Lower leg skin (tissue), 4 donors: ENCODE measurements at regions not wholly inside any gene's neighbourhood (a gene's known extent, or its start where the extent isn't known, plus 50 kb on each side); places are given as distances from the start of the nearest gene placed in this dataset.

Experiments
- DNase-seq, 2 donors: peaks; one replicate each; pipeline ENCODE4 v3.0.0-alpha.2; 2019; ENCODE audit warnings: low spot score in 2 of 2
- H3K4me3 ChIP-seq: fragments of 200-600 bp; sonication (generic); 2 replicates; pipeline ENCODE4 v1.5.1; 2017; ENCODE audit warnings: mild to moderate bottlenecking, low read depth; ENCODE audit not compliant: poor library complexity, severe bottlenecking
- POLR2A ChIP-seq, 2 donors: fragments of 450-650 bp; IDR thresholded peaks; one replicate each; pipeline ENCODE4 v1.6.1; 2016 to 2017; ENCODE audit warnings: antibody characterized with exemption in 2 of 2, mild to moderate bottlenecking in 1 of 2, moderate library complexity in 1 of 2
- WGBS, 2 donors: methylation state at CpG; one replicate each; pipeline ENCODE4 v1.1.5; 2018; 5-methylcytosine and 5-hydroxymethylcytosine counted together
- intact Hi-C: fragments of 100-400 bp; cut with DNase I; formaldehyde crosslinking; loops from one replicate; pipeline ENCODE4 v1.15.0; 2023; ENCODE audit warnings: low total_unique reads
- TF ChIP-seq, protein P1 (sequence below), 3 donors: fragments of 450-650 bp; IDR thresholded peaks; one replicate each; pipeline ENCODE4 v1.5.1; 2016; ENCODE audit warnings: antibody characterized with exemption in 3 of 3, mild to moderate bottlenecking in 3 of 3, moderate library complexity in 2 of 3

DNA sequence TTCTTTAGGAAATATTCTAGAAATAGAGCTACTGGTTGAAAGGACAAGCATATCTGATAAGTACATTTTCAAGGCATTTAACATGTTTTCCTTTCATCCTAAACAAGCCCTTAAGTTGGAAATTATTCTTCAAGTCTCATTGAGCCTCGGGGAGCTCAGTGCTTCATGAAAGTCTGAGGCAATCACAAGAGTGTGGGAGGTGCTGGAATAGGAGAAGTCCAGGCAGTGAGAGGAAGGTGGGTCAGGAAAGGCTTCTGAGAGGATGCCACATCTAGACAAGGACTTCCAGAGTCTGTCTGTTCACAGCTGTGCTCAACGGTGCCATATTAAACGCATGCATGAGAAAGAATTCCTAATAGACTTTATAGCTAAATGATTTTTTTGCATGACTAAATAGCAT, 69.8 kb downstream of the CD83 start:
- WGBS, 2 donors: 60 to 71% methylated on average over 3 of the region's 3 CpGs
- TF ChIP-seq POLR2A (IDR thresholded peaks at IDR 0.05): no peak
- TF ChIP-seq, protein P1, sequence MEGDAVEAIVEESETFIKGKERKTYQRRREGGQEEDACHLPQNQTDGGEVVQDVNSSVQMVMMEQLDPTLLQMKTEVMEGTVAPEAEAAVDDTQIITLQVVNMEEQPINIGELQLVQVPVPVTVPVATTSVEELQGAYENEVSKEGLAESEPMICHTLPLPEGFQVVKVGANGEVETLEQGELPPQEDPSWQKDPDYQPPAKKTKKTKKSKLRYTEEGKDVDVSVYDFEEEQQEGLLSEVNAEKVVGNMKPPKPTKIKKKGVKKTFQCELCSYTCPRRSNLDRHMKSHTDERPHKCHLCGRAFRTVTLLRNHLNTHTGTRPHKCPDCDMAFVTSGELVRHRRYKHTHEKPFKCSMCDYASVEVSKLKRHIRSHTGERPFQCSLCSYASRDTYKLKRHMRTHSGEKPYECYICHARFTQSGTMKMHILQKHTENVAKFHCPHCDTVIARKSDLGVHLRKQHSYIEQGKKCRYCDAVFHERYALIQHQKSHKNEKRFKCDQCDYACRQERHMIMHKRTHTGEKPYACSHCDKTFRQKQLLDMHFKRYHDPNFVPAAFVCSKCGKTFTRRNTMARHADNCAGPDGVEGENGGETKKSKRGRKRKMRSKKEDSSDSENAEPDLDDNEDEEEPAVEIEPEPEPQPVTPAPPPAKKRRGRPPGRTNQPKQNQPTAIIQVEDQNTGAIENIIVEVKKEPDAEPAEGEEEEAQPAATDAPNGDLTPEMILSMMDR (IDR thresholded peaks at IDR 0.05): no peak
- intact Hi-C loops: no loop called here
- DNase-seq: no peak
- no peak overlapping the region for H3K4me3 ChIP-seq

DNA sequence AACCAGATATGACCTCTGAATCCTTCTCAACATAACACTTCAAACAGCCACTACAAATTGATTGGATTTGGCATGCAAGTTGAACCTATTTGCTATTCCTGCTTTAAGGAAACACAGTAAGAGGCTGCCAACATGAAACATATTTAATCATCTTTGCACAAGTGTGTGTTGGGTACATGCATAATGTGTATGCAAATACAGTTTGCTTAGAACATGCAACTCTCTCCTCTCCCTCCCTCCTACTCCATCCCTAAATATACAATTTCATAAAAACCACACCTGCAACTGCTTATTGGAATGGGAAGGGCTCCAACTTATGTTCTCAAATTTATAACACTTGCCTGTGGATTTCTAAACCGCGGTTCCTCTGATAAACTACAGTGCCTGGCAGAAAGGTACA, 71.5 kb downstream of the CD83 start:
- no peak for DNase-seq
- intact Hi-C loops: no loop called here
- 73 to 76% methylated on average over 2 of the region's 2 CpGs for WGBS, 2 donors
- TF ChIP-seq, protein P1 (IDR thresholded peaks at IDR 0.05): no peak
- no peak for TF ChIP-seq POLR2A (IDR thresholded peaks at IDR 0.05)
- no peak overlapping the region for H3K4me3 ChIP-seq

DNA sequence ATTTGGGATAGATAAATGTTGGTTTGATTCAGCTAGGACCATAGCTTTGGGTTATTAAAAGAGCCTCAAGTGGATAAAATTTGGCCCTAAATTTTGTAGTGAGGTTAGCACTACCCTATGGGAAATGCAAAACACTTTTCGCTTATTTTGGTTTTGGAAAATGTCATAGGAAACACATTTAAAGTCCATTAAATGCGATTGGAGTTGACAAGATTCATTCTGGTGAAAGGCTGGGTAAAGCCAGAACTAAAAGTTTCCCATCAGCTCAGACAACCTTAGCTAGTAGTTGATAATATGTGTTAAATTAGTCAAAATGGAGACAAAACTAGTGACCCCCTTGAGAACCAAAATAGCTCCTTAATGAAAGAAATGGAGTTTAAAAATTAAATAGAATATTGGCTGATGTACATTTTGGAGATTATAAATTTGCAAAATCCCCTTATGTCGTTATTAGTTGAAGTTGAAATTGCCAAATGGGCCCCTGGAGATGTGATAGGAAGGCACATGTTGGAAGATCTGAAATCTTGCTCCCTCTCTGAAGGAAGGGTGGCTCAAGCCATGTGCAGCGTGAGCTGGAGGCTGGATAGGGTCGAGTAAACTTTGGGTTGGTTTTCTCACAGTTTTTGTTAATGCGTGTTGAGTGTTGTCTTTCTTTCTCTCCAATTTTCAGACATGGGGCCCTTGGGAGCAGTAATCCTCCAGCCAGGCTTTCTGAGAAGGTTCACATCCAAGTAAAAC, 72.8 kb downstream of the CD83 start:
- intact Hi-C loops: no loop called here

DNA sequence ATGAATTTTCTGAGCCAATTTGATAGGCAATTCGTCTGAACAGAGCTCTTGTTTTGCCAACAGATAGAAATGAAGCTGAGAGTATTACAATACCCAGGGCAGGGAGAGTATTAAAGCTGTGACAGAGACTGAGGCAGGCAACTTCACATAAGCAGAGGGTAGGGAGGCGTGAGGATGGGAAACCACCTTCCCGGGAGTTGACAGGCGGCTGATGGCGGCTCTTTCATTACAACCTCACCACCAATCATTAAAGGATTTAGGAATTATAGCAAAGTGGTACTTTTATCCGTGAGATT, 73.3 kb downstream of the CD83 start:
- 84% methylated on average over 6 of the region's 6 CpGs for WGBS, 2 donors
- no peak for DNase-seq
- intact Hi-C loops: no loop called here
- TF ChIP-seq, protein P1 (IDR thresholded peaks at IDR 0.05): no peak
- no peak overlapping the region for H3K4me3 ChIP-seq

More for the DNA sequence above, 72.8 kb downstream of the CD83 start:
- TF ChIP-seq, protein P1 (IDR thresholded peaks at IDR 0.05): no peak
- no peak for TF ChIP-seq POLR2A (IDR thresholded peaks at IDR 0.05)
- no peak overlapping the region for H3K4me3 ChIP-seq
- 76 to 80% methylated on average over 6 of the region's 6 CpGs for WGBS, 2 donors
- no peak for DNase-seq

DNA sequence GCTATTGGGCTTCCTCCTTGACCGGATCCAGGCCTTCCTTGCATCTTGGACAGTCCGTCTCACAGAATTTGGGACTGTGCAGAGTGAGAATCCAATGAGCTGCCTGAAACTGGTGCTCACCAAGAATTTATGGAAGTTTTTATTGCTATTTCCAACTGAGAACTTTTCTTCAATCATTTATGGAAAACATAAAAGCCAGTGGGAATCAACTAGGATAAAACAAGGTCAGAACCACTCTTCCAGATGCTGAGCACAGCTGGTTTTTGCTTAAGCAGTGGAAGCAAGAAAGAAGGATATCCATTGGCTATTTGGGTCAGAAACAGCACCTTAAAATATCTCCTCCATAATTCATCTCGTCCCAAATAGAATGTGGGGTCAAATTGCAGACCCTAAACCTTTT, 74.2 kb downstream of the CD83 start:
- no peak overlapping the region for H3K4me3 ChIP-seq
- intact Hi-C loops: no loop called here
- 77 to 90% methylated on average over 3 of the region's 3 CpGs for WGBS, 2 donors
- no peak for DNase-seq
- no peak for TF ChIP-seq POLR2A (IDR thresholded peaks at IDR 0.05)
- TF ChIP-seq, protein P1 (IDR thresholded peaks at IDR 0.05): no peak

DNA sequence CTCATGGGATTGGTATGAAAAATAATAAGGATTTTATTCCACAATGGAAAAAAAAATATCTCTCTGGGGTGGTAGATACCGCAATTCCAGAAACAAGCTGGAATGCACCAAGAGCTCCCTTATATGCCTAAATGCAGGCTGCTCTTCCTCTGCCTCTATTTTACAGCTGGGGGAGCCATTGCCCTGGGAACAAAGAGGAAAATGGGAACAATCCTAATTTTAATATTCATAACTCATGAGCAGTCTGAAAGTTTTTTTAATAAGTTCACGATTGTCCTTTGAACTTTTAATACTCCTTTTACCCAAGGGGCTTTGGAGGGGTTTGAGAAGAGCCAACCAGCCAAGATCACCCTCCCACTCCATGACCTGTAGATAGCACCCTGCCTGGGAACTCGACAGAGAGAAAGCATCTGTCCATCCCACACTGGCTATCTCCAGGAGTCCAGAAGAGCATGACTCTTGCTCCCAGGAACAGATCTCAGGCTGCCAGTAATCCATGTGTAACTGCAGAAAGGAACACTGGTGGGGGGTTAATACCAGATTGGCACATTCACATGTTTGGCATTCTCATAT, 74.7 kb downstream of the CD83 start:
- 63 to 67% methylated on average over 3 of the region's 3 CpGs for WGBS, 2 donors
- no peak for DNase-seq
- H3K4me3 ChIP-seq: no peak overlapping the region
- intact Hi-C loops: no loop called here
- TF ChIP-seq, protein P1 (IDR thresholded peaks at IDR 0.05): no peak
- TF ChIP-seq POLR2A (IDR thresholded peaks at IDR 0.05): no peak
